ENCODE measurements at regions not wholly inside any gene's neighbourhood (a gene's known extent, or its start where the extent isn't known, plus 50 kb on each side); places are given as distances from the start of the nearest gene placed in this dataset.
"Not testable (repeated sequence)": the region's sequence is repeated elsewhere in the genome, so short reads cannot be mapped to it uniquely, and the experiment has no call there.

- DNase-seq (ENCODE audit: low spot score); ATAC-seq; intact Hi-C loops (cut with DNase I): not testable (repeated sequence)
Measured at GRCh38 chr4:52207146-52207545, 156.0 kb downstream of the SPATA18 start.

- DNase-seq (ENCODE audit: low spot score) (no peak), ATAC-seq (peak; percentile 84)
- intact Hi-C loops (cut with DNase I), result no loop called here
Measured at GRCh38 chr4:52212702-52213101, 161.6 kb downstream of the SPATA18 start.

GRCh38 chr4:52231526-52231925 is 180.4 kb downstream of the SPATA18 start:
- DNase-seq (ENCODE audit: low spot score) (no peak), ATAC-seq (no peak)
- intact Hi-C loops (cut with DNase I), result loop anchor here (10.0 kb wide), 1 partner anchor 753 kb away; no protein-coding TSS in a partner anchor

- intact Hi-C loops (cut with DNase I), result loop anchor here (10.0 kb wide), 1 partner anchor 750 kb away; no protein-coding TSS in a partner anchor
- peak; percentile 94 for ATAC-seq
- DNase-seq (ENCODE audit: low spot score), result no peak
Measured at GRCh38 chr4:52234561-52235440, 183.7 kb downstream of the SPATA18 start.

GRCh38 chr4:52235552-52236201 is 184.6 kb downstream of the SPATA18 start:
- DNase-seq (ENCODE audit: low spot score) (no peak), ATAC-seq (no peak)
- intact Hi-C loops (cut with DNase I), result loop anchor here (10.0 kb wide), 1 partner anchor 749 kb away; no protein-coding TSS in a partner anchor

GRCh38 chr4:52241916-52242315 is 190.8 kb downstream of the SPATA18 start:
- intact Hi-C loops (cut with DNase I), result no loop called here

GRCh38 chr4:52243367-52243766 is 192.3 kb downstream of the SPATA18 start:
- no peak for ATAC-seq
- intact Hi-C loops (cut with DNase I), result no loop called here
- no peak for DNase-seq (ENCODE audit: low spot score)

More at GRCh38 chr4:52241916-52242315, 190.8 kb downstream of the SPATA18 start:
- DNase-seq (ENCODE audit: low spot score), result no peak
- ATAC-seq, result no peak

- intact Hi-C loops (cut with DNase I), result no loop called here
- ATAC-seq, result peak; percentile 75
- DNase-seq (ENCODE audit: low spot score), result no peak
Measured at GRCh38 chr4:52244103-52244775, 193.1 kb downstream of the SPATA18 start.

GRCh38 chr4:52244848-52245247 is 193.7 kb downstream of the SPATA18 start:
- DNase-seq (ENCODE audit: low spot score) (no peak), ATAC-seq (peak; percentile 88)
- intact Hi-C loops (cut with DNase I), result no loop called here

- intact Hi-C loops (cut with DNase I), result no loop called here
- ATAC-seq, result no peak
- DNase-seq (ENCODE audit: low spot score), result no peak
Measured at GRCh38 chr4:52246827-52247226, 195.7 kb downstream of the SPATA18 start.

- intact Hi-C loops (cut with DNase I), result no loop called here
- DNase-seq (ENCODE audit: low spot score) (no peak), ATAC-seq (no peak)
Measured at GRCh38 chr4:52247941-52248340, 196.8 kb downstream of the SPATA18 start.

GRCh38 chr4:52248820-52249219 is 197.7 kb downstream of the SPATA18 start:
- intact Hi-C loops (cut with DNase I), result no loop called here
- DNase-seq (ENCODE audit: low spot score) (no peak), ATAC-seq (no peak)

GRCh38 chr4:52249581-52249980 is 198.5 kb downstream of the SPATA18 start:
- intact Hi-C loops (cut with DNase I), result no loop called here
- DNase-seq (ENCODE audit: low spot score), result no peak
- ATAC-seq, result no peak

GRCh38 chr4:52250154-52250553 is 199.1 kb downstream of the SPATA18 start:
- DNase-seq (ENCODE audit: low spot score), result peak; percentile 65

GRCh38 chr4:52251864-52252263 is 200.8 kb downstream of the SPATA18 start:
- ATAC-seq, result no peak
- no peak for DNase-seq (ENCODE audit: low spot score)
- intact Hi-C loops (cut with DNase I), result no loop called here

More at GRCh38 chr4:52250154-52250553, 199.1 kb downstream of the SPATA18 start:
- ATAC-seq, result peak; percentile 98
- intact Hi-C loops (cut with DNase I), result no loop called here

GRCh38 chr4:52253025-52253424 is 201.9 kb downstream of the SPATA18 start:
- ATAC-seq (no peak), DNase-seq (ENCODE audit: low spot score) (no peak)
- intact Hi-C loops (cut with DNase I), result no loop called here

- intact Hi-C loops (cut with DNase I), result no loop called here
- DNase-seq (ENCODE audit: low spot score) (no peak), ATAC-seq (no peak)
Measured at GRCh38 chr4:52256522-52256921, 205.4 kb downstream of the SPATA18 start.

GRCh38 chr4:52259978-52260377 is 208.9 kb downstream of the SPATA18 start:
- ATAC-seq, result no peak
- intact Hi-C loops (cut with DNase I), result no loop called here
- no peak for DNase-seq (ENCODE audit: low spot score)

GRCh38 chr4:52260514-52261210 is 209.6 kb downstream of the SPATA18 start:
- ATAC-seq (peak; percentile 85), DNase-seq (ENCODE audit: low spot score) (no peak)
- intact Hi-C loops (cut with DNase I), result no loop called here

Data from sciatic nerve (tissue), 2 donors.